Fibroblast of the conjunctiva (primary cell): ENCODE measurements at regions not wholly inside any gene's neighbourhood (a gene's known extent, or its start where the extent isn't known, plus 50 kb on each side); places are given as distances from the start of the nearest gene placed in this dataset.

Experiments used
- DNase-seq: peaks from one replicate; pipeline ENCODE4 v3.0.0-alpha.2; 2010; ENCODE audit warnings: low read depth

DNA sequence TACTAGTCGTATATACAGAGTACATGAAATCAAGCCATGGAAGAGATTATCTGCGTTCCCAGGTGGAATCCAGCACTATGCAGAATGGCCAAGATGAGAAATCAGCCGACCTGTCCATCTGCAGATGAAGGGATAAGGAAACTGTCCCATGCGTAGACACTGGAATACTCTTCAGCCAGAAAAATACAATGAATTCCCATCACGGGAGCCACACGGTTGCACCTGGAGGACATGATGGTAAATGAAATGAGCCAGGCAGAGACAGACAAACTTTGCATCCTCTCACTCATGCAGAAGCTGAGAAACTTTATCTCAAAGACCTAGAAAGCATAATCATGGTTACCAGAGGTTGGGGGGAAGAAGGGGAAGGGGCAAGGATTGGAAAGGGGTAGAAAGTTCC, 111.9 kb upstream of the TOP3B start:
- no peak for DNase-seq

DNA sequence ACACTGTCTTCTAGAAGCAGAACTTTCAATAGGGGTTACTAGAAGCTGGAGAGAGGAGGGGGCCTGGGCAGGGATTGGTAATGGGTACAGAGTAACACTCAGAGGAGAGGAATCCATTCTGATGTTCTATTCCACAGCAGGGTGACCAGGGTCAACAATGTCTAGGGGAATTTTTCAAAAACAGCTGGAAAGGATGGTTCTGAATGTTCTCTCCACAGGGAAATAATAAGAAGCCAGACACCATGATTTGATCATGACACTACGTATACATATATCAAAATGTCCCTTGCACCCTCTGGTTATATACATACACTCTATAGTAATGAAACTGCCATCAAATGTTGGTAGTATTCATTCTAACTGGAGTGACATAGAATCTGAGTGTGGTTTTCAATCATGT, 111.2 kb upstream of the TOP3B start:
- DNase-seq, result no peak

DNA sequence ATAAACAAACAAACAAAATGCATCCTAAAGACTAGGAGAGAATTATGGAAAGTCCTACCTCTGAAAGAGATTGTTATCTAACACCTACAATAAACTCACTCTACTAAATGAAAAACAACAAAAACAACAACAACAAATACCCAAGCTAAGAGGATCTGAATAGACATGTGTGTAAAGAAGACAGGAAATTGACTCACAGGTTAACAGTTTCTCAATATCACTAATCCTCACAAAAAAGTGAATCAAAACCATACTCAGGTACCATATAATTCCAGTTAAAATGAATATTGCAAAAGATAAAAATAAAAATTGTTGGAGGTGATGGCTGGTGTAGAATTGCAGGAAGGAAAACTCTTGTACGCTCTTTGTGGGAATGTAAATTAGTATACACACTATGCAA, 110.4 kb upstream of the TOP3B start:
- no peak for DNase-seq

- no peak for DNase-seq
Observed at GRCh38 chr22:22092101-22092500, 109.5 kb upstream of the TOP3B start.

- no peak for DNase-seq
Observed at GRCh38 chr22:22091400-22091878, 108.9 kb upstream of the TOP3B start.

GRCh38 chr22:22090650-22091399, 108.2 kb upstream of the TOP3B start:
- no peak for DNase-seq

GRCh38 chr22:22089459-22090308, 107.1 kb upstream of the TOP3B start:
- DNase-seq, result no peak

DNA sequence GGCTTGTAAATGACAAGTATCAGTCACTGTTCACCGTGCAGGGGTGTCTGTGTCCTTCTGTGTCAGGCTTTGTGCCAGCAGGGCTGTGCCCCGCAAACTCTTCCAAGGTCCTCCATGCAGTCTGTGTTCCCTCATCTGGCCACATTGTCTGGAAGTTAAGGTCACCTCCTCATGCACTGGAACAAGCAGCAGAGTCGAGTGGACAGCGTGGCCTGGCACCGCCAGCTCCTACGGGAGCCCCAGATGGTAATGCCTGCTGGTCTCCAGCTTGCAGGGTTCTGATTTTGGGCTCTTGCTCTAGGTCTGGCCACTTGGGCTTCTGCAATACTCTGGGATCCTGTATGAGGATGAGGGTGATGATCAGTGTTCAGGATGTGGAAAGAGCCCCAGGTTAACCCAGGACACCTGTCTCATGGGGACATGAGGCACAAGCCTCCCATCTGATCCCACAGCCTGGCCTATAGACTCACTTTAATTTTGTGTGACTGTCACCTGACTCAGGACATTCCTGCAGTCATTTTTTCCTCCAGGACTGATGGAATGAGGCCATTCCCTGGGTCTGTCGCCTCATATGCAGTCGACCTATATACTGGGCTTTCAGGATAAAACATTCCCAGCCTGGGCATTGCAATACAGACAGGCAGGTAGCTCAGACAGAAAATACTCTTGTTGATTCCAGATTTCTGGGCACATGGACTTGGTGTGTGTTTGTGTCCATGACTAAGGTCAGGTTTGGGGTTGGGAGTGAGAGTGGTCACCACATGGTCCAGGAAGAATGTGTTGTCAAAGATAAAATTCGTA, 106.3 kb upstream of the TOP3B start:
- DNase-seq, result no peak

- DNase-seq, result no peak
Observed at GRCh38 chr22:22087854-22088657, 105.5 kb upstream of the TOP3B start.

GRCh38 chr22:22086501-22087158, 104.0 kb upstream of the TOP3B start:
- no peak for DNase-seq

- DNase-seq, result no peak
Observed at GRCh38 chr22:22085702-22086500, 103.3 kb upstream of the TOP3B start.

DNA sequence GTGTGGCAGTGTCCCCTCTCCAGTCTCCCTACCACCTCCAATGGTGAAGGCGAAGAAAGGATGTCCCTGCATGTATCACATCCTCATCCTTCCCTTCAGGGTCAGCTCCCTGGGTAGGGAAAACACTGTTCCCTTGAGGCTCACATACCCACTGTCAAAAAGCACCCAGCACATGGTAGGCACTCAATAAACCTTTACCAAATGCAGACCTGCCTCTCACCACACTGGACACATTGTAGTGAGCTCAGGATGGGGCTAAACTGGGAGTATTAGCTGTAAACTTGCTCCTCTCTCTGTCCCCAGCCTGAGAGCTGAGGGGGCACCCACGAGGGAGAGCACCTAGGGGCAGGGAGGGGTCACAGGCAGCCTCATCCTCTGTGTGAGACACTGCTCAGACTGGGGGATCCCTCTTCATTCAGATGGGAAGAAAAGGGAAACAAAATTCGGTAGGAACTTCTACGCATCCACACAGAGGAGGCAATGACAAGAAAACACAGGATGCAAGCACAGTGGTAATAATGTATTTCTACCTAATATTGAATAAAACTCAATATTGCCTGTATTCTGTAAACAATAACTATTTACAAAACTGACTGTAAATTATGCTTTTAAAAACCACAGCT, 101.6 kb upstream of the TOP3B start:
- DNase-seq, result no peak

DNA sequence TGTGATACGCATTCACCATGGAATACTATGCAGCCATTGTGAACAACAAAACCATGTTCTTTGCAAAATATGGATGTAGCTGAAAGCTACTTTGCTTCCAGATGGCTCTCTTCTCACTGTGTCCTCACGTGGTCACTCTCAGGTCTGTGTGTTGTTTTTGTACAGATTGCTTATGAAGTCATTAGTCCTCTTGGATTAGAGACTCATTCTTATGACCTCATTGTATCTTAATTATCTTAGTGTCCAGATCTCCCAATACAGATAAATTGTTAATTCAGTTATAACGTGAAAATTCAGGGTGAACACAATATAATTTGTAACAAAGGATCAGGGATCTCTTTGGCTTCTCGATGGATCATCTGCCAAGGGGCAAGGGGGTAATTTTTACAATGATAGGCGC, 100.4 kb upstream of the TOP3B start:
- DNase-seq, result no peak

- no peak for DNase-seq
Observed at GRCh38 chr22:22082229-22082835, 99.7 kb upstream of the TOP3B start.

- no peak for DNase-seq
Observed at GRCh38 chr22:22080270-22080669, 97.7 kb upstream of the TOP3B start.

DNA sequence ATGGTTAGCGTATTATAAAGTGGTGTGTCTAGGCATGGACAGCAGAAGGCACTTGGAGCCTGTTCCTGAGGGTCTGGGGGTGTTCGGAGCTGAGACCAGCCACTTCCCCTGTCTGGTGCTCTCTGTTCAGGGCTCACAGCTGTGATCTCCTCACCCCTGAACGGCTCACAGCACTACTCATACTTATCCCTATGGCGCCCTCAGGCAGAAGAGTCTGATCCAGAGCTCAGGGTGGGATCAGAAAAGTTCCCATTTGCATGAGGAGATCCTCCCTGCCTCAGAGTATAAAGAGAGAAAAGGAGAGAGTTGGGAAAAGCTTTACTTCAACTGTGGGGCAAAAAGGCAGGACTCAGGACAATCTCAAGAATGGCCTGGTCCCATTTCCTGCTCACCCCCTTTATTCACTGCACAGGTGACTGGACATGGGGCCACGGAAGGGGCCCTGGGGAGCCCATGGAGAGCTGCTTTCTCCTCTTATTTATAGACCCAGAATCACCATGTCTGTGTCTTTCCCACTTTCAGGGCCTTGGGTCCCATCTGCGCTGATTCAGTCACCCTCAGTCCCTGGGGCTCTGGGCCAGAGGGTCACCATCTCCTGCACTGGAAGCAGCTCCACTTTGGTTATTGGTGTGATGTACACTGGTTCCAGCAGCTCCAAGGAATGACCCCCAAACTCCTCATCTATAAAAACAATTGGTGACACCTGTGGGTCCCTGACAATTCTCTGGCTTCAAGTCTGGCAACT, 97.0 kb upstream of the TOP3B start:
- DNase-seq, result no peak

DNA sequence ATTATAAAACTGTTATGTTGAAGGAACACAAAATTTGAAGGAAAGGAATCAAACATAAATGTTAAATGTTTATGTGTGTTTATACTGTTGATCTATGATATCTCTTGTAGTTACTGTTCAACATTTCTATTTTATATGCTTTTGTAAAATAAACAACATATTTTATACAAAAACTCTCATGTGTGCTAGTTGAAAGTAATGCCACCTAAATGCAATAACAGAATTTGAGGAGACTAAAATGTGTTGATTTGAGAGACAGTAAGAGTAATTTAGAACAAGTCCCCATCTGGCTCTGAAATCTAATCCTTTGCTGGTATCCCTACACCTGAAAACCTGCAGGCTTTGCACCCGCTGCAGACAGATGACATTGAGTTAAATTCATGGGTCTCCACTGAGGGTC, 95.7 kb upstream of the TOP3B start:
- DNase-seq, result no peak

DNA sequence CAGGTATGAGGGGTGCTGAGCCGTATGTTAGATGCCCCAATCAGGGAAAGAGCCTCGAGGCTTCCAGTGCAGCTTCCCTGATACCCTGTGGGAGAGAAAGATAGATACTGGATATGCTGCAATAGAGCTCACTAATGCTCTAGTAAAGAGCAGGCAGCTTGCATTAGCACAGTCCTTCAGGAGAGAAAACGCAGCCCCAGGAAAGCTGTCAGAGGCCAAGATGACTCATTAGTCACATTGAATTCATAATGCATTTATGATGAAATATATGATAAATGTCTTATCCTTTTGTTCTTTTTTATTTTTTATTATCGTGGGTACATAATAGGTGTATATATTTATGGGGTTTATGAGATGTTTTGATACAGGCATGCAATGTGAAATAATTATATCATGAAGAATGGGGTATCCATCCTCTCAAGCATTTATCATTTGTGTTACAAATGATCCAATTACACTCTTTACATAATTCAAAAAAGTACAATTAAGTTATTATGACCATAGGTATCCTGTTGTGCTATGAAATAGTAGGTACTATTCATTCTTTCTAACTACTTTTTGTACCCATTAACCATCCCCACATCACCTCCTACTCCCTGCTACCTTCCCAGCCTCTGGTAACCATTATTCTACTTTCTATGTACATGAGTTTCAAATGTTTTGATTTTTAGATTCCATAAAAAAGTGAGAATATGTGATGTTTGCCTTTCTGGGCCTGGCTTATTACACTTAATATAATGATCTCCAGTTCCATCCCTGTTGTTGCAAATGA, 94.5 kb upstream of the TOP3B start:
- peak; percentile 12 for DNase-seq
